ENCODE measurements at regions not wholly inside any gene's neighbourhood (a gene's known extent, or its start where the extent isn't known, plus 50 kb on each side); places are given as distances from the start of the nearest gene placed in this dataset.

DNA sequence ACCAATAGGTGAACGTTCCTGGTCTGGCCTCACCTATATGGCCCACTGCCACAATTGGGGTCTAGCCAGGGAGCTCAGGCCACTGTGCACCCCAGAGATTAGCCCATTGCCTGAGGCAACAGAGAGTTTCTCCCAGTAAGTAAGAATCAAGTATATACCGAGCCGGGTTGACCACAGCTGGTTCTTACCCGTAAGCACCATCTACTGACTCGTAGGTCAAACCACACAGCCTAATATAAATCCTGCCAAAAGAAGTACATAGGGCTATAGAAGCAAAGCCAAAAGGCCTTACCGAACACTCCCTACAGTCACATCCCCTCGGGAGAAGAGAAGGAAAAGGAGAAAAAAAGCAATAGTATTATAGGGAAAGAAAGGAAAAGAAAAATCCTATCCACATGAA, 463.6 kb upstream of the GJE1 start:
- Histone ChIP-seq H3K27me3 (no peaks in the 10 kb centered on the region), H3K4me3 (no peak overlapping the region), H4K20me1 (ENCODE audit: insufficient read depth, poor library complexity, severe bottlenecking) (no peaks in the 10 kb centered on the region), H3K4me2 (no peak overlapping the region), H3K36me3 (replicated peaks; ENCODE audit: insufficient read depth, low read depth) (no peaks in the 10 kb centered on the region), H3K9me3 (ENCODE audit: low read depth) (no peaks in the 10 kb centered on the region), H2AFZ (no peak overlapping the region), H3K4me1 (ENCODE audit: insufficient read depth) (no peaks in the 10 kb centered on the region), H3K9me2 (replicated peaks; ENCODE audit: insufficient read depth) (no peaks in the 10 kb centered on the region), H3K79me2 (no peaks in the 10 kb centered on the region), H3K27ac (no peak overlapping the region)
- WGBS (ENCODE audit: low lambda C conversion rate, missing lambda C conversion rate), result 91% methylated on average over 7 of the region's 7 CpGs
- DNase-seq (ENCODE audit: low spot score), result no peak
- TF ChIP-seq EZH2 (IDR thresholded peaks at IDR 0.05; ENCODE audit: borderline replicate concordance) (no peak), EZH2phosphoT487 (IDR thresholded peaks at IDR 0.05; ENCODE audit: low read depth, severe bottlenecking, unreplicated experiment) (no peak)
- TF ChIP-seq, protein P1, sequence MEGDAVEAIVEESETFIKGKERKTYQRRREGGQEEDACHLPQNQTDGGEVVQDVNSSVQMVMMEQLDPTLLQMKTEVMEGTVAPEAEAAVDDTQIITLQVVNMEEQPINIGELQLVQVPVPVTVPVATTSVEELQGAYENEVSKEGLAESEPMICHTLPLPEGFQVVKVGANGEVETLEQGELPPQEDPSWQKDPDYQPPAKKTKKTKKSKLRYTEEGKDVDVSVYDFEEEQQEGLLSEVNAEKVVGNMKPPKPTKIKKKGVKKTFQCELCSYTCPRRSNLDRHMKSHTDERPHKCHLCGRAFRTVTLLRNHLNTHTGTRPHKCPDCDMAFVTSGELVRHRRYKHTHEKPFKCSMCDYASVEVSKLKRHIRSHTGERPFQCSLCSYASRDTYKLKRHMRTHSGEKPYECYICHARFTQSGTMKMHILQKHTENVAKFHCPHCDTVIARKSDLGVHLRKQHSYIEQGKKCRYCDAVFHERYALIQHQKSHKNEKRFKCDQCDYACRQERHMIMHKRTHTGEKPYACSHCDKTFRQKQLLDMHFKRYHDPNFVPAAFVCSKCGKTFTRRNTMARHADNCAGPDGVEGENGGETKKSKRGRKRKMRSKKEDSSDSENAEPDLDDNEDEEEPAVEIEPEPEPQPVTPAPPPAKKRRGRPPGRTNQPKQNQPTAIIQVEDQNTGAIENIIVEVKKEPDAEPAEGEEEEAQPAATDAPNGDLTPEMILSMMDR (IDR thresholded peaks at IDR 0.05; ENCODE audit: poor library complexity), result no peak

DNA sequence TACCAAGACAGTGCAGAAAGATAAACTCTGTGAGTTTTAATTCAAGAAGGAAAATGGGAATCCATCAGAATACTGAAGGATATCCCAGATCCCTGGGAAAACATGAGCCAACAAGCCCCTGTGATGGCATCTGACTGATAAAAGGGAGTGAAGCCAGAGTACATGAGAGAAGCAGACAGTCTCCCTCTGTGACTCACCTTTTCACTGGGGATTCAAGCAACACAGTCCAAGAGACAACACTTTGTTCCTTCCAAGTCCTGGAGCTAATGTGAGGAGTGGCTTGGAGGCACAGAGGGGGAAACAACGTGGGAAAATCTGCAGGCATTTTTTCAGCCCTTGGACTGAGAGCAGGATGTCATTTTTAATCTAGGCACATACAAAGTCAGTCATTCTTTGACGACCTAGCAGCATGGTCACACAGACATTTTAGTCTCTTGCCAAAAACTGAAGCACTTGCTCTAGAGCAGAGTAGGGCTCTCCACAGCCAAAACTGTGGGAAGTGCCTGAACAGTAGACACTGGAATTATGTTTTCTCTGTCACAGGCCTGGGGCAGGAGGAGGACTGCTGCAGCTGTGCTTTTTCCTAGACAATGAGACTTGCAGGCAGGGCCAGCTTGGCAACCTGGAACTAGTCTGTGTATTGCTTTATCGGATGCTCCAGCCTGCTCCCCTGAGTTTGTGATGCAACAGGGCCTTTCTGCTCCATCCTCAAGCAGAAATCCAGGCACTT, 465.0 kb upstream of the GJE1 start:
- no peaks in the 10 kb centered on the region for H3K36me3 ChIP-seq (replicated peaks; ENCODE audit: insufficient read depth, low read depth)
- H3K9me2 ChIP-seq (replicated peaks; ENCODE audit: insufficient read depth), result no peaks in the 10 kb centered on the region
- no peaks in the 10 kb centered on the region for H4K20me1 ChIP-seq (ENCODE audit: insufficient read depth, poor library complexity, severe bottlenecking)
- H2AFZ ChIP-seq, result no peak overlapping the region
- H3K4me1 ChIP-seq (ENCODE audit: insufficient read depth), result no peaks in the 10 kb centered on the region
- DNase-seq (ENCODE audit: low spot score), result peak; percentile 28
- TF ChIP-seq, protein P1 (IDR thresholded peaks at IDR 0.05; ENCODE audit: poor library complexity), result no peak
- TF ChIP-seq EZH2 (IDR thresholded peaks at IDR 0.05; ENCODE audit: borderline replicate concordance) (no peak), EZH2phosphoT487 (IDR thresholded peaks at IDR 0.05; ENCODE audit: low read depth, severe bottlenecking, unreplicated experiment) (no peak)
- no peaks in the 10 kb centered on the region for H3K79me2 ChIP-seq
- no peaks in the 10 kb centered on the region for H3K27me3 ChIP-seq
- no peaks in the 10 kb centered on the region for H3K9me3 ChIP-seq (ENCODE audit: low read depth)
- 62% methylated on average over 3 of the region's 3 CpGs for WGBS (ENCODE audit: low lambda C conversion rate, missing lambda C conversion rate)
- H3K4me3 ChIP-seq, result no peak overlapping the region
- H3K4me2 ChIP-seq, result no peak overlapping the region
- H3K27ac ChIP-seq, result no peak overlapping the region

DNA sequence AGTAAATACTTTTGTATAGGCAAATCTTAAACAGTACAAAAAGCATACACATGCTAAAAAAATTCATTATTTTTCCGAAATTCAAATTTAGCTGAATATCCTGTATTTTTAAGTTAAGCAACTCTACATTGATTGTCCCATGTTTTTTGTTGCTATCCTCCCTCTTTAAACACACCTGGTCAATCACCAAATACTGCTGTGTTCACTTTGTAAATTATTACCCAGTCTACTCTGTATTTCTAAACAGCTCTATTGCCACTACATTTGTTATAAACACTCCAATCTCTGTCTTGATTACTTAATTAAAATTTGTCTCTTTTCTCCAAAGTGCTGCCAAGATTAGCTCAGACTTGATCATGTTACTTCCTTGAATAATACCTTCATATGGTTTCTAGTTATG, 466.5 kb upstream of the GJE1 start:
- Histone ChIP-seq H3K27ac (no peak overlapping the region), H3K4me2 (no peak overlapping the region), H2AFZ (no peak overlapping the region), H3K27me3 (no peaks in the 10 kb centered on the region), H4K20me1 (ENCODE audit: insufficient read depth, poor library complexity, severe bottlenecking) (no peaks in the 10 kb centered on the region), H3K9me2 (replicated peaks; ENCODE audit: insufficient read depth) (no peaks in the 10 kb centered on the region), H3K36me3 (replicated peaks; ENCODE audit: insufficient read depth, low read depth) (no peaks in the 10 kb centered on the region), H3K4me1 (ENCODE audit: insufficient read depth) (no peaks in the 10 kb centered on the region), H3K79me2 (no peaks in the 10 kb centered on the region), H3K9me3 (ENCODE audit: low read depth) (no peaks in the 10 kb centered on the region), H3K4me3 (no peak overlapping the region)
- no peak for DNase-seq (ENCODE audit: low spot score)
- WGBS (ENCODE audit: low lambda C conversion rate, missing lambda C conversion rate), result 93% methylated on average over 1 of the region's 1 CpG
- TF ChIP-seq, protein P1 (IDR thresholded peaks at IDR 0.05; ENCODE audit: poor library complexity), result no peak
- TF ChIP-seq EZH2phosphoT487 (IDR thresholded peaks at IDR 0.05; ENCODE audit: low read depth, severe bottlenecking, unreplicated experiment), result no peak
- TF ChIP-seq EZH2 (IDR thresholded peaks at IDR 0.05; ENCODE audit: borderline replicate concordance), result no peak

Data from hepatocyte (in vitro differentiated cells).